Right lung (tissue), 2 donors: ENCODE measurements at regions not wholly inside any gene's neighbourhood (a gene's known extent, or its start where the extent isn't known, plus 50 kb on each side); places are given as distances from the start of the nearest gene placed in this dataset.

ENCODE experiments used
- DNase-seq, 2 donors: peaks; one replicate each; pipeline ENCODE4 v3.0.0-alpha.2; 2013

GRCh38 chr16:65572156-65572555, 450.3 kb upstream of the CDH11 start:
- no peak for DNase-seq

- DNase-seq: no peak
These were observed 448.4 kb upstream of the CDH11 start for GRCh38 chr16:65570261-65570660.

GRCh38 chr16:65559846-65560245, 438.0 kb upstream of the CDH11 start:
- peak in 1 of 2 donors; percentile 7 for DNase-seq

- peak in 1 of 2 donors; percentile 8 for DNase-seq
These were observed 427.8 kb upstream of the CDH11 start for GRCh38 chr16:65549689-65550088.

GRCh38 chr16:65548470-65548869, 426.6 kb upstream of the CDH11 start:
- DNase-seq: no peak

- peak; percentile 60 for DNase-seq
These were observed 426.0 kb upstream of the CDH11 start for GRCh38 chr16:65547772-65548446.

GRCh38 chr16:65546353-65546791, 424.5 kb upstream of the CDH11 start:
- peak; percentile 90 to 94 for DNase-seq

- no peak for DNase-seq
These were observed 423.6 kb upstream of the CDH11 start for GRCh38 chr16:65545413-65545956.

GRCh38 chr16:65543781-65544740, 422.2 kb upstream of the CDH11 start:
- no peak for DNase-seq

- DNase-seq: no peak
These were observed 419.8 kb upstream of the CDH11 start for GRCh38 chr16:65541646-65542045.

GRCh38 chr16:65540901-65541300, 419.0 kb upstream of the CDH11 start:
- no peak for DNase-seq

GRCh38 chr16:65538976-65539375, 417.1 kb upstream of the CDH11 start:
- no peak for DNase-seq

- DNase-seq: no peak
These were observed 415.5 kb upstream of the CDH11 start for GRCh38 chr16:65537336-65537735.

- DNase-seq: no peak
These were observed 412.3 kb upstream of the CDH11 start for GRCh38 chr16:65534121-65534528.

- DNase-seq: no peak
These were observed 411.0 kb upstream of the CDH11 start for GRCh38 chr16:65532846-65533245.

- DNase-seq: no peak
These were observed 410.4 kb upstream of the CDH11 start for GRCh38 chr16:65532258-65532657.

- DNase-seq: no peak
These were observed 409.6 kb upstream of the CDH11 start for GRCh38 chr16:65531475-65531874.

- DNase-seq: no peak
These were observed 403.8 kb upstream of the CDH11 start for GRCh38 chr16:65525707-65526106.

- DNase-seq: peak; percentile 80 to 82
These were observed 403.1 kb upstream of the CDH11 start for GRCh38 chr16:65524997-65525396.

- no peak for DNase-seq
These were observed 402.4 kb upstream of the CDH11 start for GRCh38 chr16:65524231-65524630.

GRCh38 chr16:65523283-65523944, 401.6 kb upstream of the CDH11 start:
- DNase-seq: no peak

GRCh38 chr16:65522412-65522811, 400.5 kb upstream of the CDH11 start:
- no peak for DNase-seq
